GM21619 (cell line): ENCODE measurements at regions not wholly inside any gene's neighbourhood (a gene's known extent, or its start where the extent isn't known, plus 50 kb on each side); places are given as distances from the start of the nearest gene placed in this dataset.
"Not testable (repeated sequence)": the region's sequence is repeated elsewhere in the genome, so short reads cannot be mapped to it uniquely, and the experiment has no call there.

ENCODE experiments used
- ATAC-seq: cut with Tn5 transposase; IDR thresholded peaks from one replicate; pipeline ENCODE4 v1.9.1; 2021; ENCODE audit not compliant: unreplicated experiment

- ATAC-seq: no peak
Observed at GRCh38 chr7:110417611-110418010, 673.3 kb upstream of the LRRN3 start.

GRCh38 chr7:110418659-110419280 lies 672.2 kb upstream of the LRRN3 start:
- ATAC-seq: no peak

- no peak for ATAC-seq
Observed at GRCh38 chr7:110420788-110421187, 670.1 kb upstream of the LRRN3 start.

GRCh38 chr7:110421490-110422241 lies 669.3 kb upstream of the LRRN3 start:
- ATAC-seq: no peak

GRCh38 chr7:110432061-110432553 lies 658.8 kb upstream of the LRRN3 start:
- ATAC-seq: no peak

- ATAC-seq: not testable (repeated sequence)
Observed at GRCh38 chr7:110438926-110439325, 652.0 kb upstream of the LRRN3 start.

GRCh38 chr7:110442381-110442837 lies 648.5 kb upstream of the LRRN3 start:
- ATAC-seq: peak; percentile 73

GRCh38 chr7:110446658-110447057 lies 644.3 kb upstream of the LRRN3 start:
- ATAC-seq: no peak

GRCh38 chr7:110448918-110449317 lies 642.0 kb upstream of the LRRN3 start:
- no peak for ATAC-seq

- no peak for ATAC-seq
Observed at GRCh38 chr7:110454713-110455112, 636.2 kb upstream of the LRRN3 start.

- ATAC-seq: no peak
Observed at GRCh38 chr7:110461621-110462020, 629.3 kb upstream of the LRRN3 start.

- ATAC-seq: no peak
Observed at GRCh38 chr7:110470420-110470819, 620.5 kb upstream of the LRRN3 start.

GRCh38 chr7:110472419-110472818 lies 618.5 kb upstream of the LRRN3 start:
- ATAC-seq: not testable (repeated sequence)

GRCh38 chr7:110480964-110481363 lies 610.0 kb upstream of the LRRN3 start:
- no peak for ATAC-seq

GRCh38 chr7:110483553-110483952 lies 607.4 kb upstream of the LRRN3 start:
- ATAC-seq: no peak

- ATAC-seq: no peak
Observed at GRCh38 chr7:110484356-110484755, 606.6 kb upstream of the LRRN3 start.

- no peak for ATAC-seq
Observed at GRCh38 chr7:110486549-110486948, 604.4 kb upstream of the LRRN3 start.

GRCh38 chr7:110502888-110503465 lies 588.0 kb upstream of the LRRN3 start:
- ATAC-seq: no peak

- no peak for ATAC-seq
Observed at GRCh38 chr7:110507369-110507768, 583.6 kb upstream of the LRRN3 start.

GRCh38 chr7:110507832-110508231 lies 583.1 kb upstream of the LRRN3 start:
- ATAC-seq: no peak

GRCh38 chr7:110514975-110515551 lies 575.9 kb upstream of the LRRN3 start:
- not testable (repeated sequence) for ATAC-seq

- ATAC-seq: no peak
Observed at GRCh38 chr7:110519851-110520250, 571.1 kb upstream of the LRRN3 start.
